Suprapubic skin (tissue), 4 donors: ENCODE measurements at regions not wholly inside any gene's neighbourhood (a gene's known extent, or its start where the extent isn't known, plus 50 kb on each side); places are given as distances from the start of the nearest gene placed in this dataset.

Experiments
- DNase-seq, 2 donors: peaks; one replicate each; pipeline ENCODE4 v3.0.0-alpha.2; 2019; ENCODE audit warnings: low spot score in 2 of 2
- H3K27ac ChIP-seq: fragments of 200-600 bp; sonication (generic); one replicate; pipeline ENCODE4 v1.5.1; 2019
- H3K27me3 ChIP-seq: fragments of 200-600 bp; sonication (generic); one replicate; pipeline ENCODE4 v1.5.1; 2019
- H3K36me3 ChIP-seq: fragments of 200-600 bp; sonication (generic); one replicate; pipeline ENCODE4 v1.5.1; 2019
- H3K4me1 ChIP-seq: fragments of 200-600 bp; sonication (generic); one replicate; pipeline ENCODE4 v1.5.1; 2019
- H3K4me3 ChIP-seq: fragments of 200-600 bp; sonication (generic); one replicate; pipeline ENCODE4 v1.5.1; 2019; ENCODE audit warnings: mild to moderate bottlenecking
- H3K9me3 ChIP-seq: fragments of 200-600 bp; sonication (generic); one replicate; pipeline ENCODE4 v1.5.1; 2019
- EP300 ChIP-seq: sonication (generic); formaldehyde crosslinking; IDR thresholded peaks from one replicate; pipeline ENCODE4 v1.6.1; 2017; ENCODE audit warnings: antibody characterized with exemption
- POLR2A ChIP-seq, 2 donors: fragments of 450-650 bp; IDR thresholded peaks; one replicate each; pipeline ENCODE4 v1.6.1; 2017; ENCODE audit warnings: antibody characterized with exemption in 2 of 2, mild to moderate bottlenecking in 2 of 2, moderate library complexity in 2 of 2
- POLR2AphosphoS5 ChIP-seq, 3 donors: sonication (generic); formaldehyde crosslinking; IDR thresholded peaks; one replicate each; pipeline ENCODE4 v1.6.1; 2017; ENCODE audit warnings: antibody characterized with exemption in 3 of 3
- WGBS: methylation state at CpG from one replicate; pipeline ENCODE4 v1.1.5; 2018; 5-methylcytosine and 5-hydroxymethylcytosine counted together
- TF ChIP-seq, protein P1 (sequence below), 2 donors: fragments of 200-600 bp in 1 of 2; fragments of 450-650 bp in 1 of 2; sonication (generic) in 1 of 2; IDR thresholded peaks; one replicate each; pipeline ENCODE4 v1.5.1; 2016 to 2019; ENCODE audit warnings: antibody characterized with exemption in 2 of 2, mild to moderate bottlenecking in 1 of 2, moderate library complexity in 1 of 2

- 68% methylated on average over 2 of the region's 2 CpGs for WGBS
- no peak for TF ChIP-seq POLR2AphosphoS5 (IDR thresholded peaks at IDR 0.05)
- no peak for TF ChIP-seq EP300
- no peak for TF ChIP-seq POLR2A (IDR thresholded peaks at IDR 0.05)
- TF ChIP-seq, protein P1, sequence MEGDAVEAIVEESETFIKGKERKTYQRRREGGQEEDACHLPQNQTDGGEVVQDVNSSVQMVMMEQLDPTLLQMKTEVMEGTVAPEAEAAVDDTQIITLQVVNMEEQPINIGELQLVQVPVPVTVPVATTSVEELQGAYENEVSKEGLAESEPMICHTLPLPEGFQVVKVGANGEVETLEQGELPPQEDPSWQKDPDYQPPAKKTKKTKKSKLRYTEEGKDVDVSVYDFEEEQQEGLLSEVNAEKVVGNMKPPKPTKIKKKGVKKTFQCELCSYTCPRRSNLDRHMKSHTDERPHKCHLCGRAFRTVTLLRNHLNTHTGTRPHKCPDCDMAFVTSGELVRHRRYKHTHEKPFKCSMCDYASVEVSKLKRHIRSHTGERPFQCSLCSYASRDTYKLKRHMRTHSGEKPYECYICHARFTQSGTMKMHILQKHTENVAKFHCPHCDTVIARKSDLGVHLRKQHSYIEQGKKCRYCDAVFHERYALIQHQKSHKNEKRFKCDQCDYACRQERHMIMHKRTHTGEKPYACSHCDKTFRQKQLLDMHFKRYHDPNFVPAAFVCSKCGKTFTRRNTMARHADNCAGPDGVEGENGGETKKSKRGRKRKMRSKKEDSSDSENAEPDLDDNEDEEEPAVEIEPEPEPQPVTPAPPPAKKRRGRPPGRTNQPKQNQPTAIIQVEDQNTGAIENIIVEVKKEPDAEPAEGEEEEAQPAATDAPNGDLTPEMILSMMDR (IDR thresholded peaks at IDR 0.05): no peak
- Histone ChIP-seq H3K27ac (no peak overlapping the region), H3K4me1 (no peaks in the 10 kb centered on the region), H3K9me3 (no peaks in the 10 kb centered on the region), H3K4me3 (no peak overlapping the region), H3K36me3 (no peaks in the 10 kb centered on the region), H3K27me3 (no peaks in the 10 kb centered on the region)
- no peak for DNase-seq
Measured at GRCh38 chr3:70880421-70880820, 568.0 kb upstream of the MDFIC2 start.

DNA sequence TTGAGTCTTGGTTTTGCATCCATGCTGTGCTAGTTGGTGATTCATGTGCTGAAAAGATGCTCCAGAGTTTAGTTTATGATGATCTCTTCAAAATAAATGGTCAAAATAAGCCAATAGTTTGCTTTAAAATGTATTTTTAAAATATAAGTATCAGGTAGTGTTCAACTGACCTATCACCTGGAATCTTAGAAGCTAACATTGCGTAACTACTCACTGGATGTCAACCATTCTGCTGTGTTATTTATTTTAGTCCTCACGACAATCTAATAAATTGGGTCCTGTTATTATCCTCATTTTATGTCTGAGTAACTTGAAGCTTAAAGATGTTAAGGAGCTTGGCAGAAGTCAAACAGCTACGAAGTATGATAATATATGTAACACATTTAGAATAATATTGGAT, 563.7 kb upstream of the MDFIC2 start:
- H3K27ac ChIP-seq: no peak overlapping the region
- H3K27me3 ChIP-seq: no peaks in the 10 kb centered on the region
- no peak overlapping the region for H3K4me3 ChIP-seq
- H3K9me3 ChIP-seq: peaks cover 2% of the 10 kb centered on the region
- 89% methylated on average over 3 of the region's 3 CpGs for WGBS
- no peak for DNase-seq
- TF ChIP-seq POLR2A (IDR thresholded peaks at IDR 0.05) (no peak), EP300 (no peak), POLR2AphosphoS5 (IDR thresholded peaks at IDR 0.05) (no peak)
- TF ChIP-seq, protein P1 (IDR thresholded peaks at IDR 0.05): no peak
- no peaks in the 10 kb centered on the region for H3K36me3 ChIP-seq
- H3K4me1 ChIP-seq: no peaks in the 10 kb centered on the region

DNA sequence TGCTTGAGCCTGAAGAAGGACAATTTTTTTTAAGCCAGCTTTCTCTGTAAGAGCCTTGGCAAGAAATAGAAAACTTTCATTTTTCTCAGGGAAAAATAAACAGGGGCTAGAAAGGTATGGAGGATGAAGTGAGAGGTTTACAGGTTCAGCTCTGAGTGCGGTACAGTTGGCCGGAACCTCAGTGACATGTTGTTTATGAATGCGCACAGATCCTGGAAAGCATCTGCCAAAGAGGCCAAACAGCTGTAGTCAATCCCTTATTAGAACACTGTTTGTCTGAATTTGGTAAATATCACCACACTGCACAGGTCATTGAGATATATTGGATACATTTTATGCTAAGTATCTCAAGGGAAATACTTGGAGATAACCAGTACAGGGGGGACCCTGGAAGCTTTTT, 561.8 kb upstream of the MDFIC2 start:
- peaks cover 5% of the 10 kb centered on the region for H3K9me3 ChIP-seq
- WGBS: 94% methylated on average over 3 of the region's 3 CpGs
- no peak for DNase-seq
- no peak overlapping the region for H3K4me3 ChIP-seq
- H3K27me3 ChIP-seq: no peaks in the 10 kb centered on the region
- H3K4me1 ChIP-seq: no peaks in the 10 kb centered on the region
- no peak for TF ChIP-seq POLR2A (IDR thresholded peaks at IDR 0.05)
- TF ChIP-seq POLR2AphosphoS5 (IDR thresholded peaks at IDR 0.05): no peak
- TF ChIP-seq EP300: no peak
- TF ChIP-seq, protein P1 (IDR thresholded peaks at IDR 0.05): no peak
- no peaks in the 10 kb centered on the region for H3K36me3 ChIP-seq
- no peak overlapping the region for H3K27ac ChIP-seq

GRCh38 chr3:70873686-70874085, 561.2 kb upstream of the MDFIC2 start:
- WGBS: 88% methylated on average over 5 of the region's 5 CpGs
- H3K27ac ChIP-seq: no peak overlapping the region
- H3K4me1 ChIP-seq: no peaks in the 10 kb centered on the region
- TF ChIP-seq POLR2AphosphoS5 (IDR thresholded peaks at IDR 0.05): no peak
- no peak for TF ChIP-seq POLR2A (IDR thresholded peaks at IDR 0.05)
- peaks cover 5% of the 10 kb centered on the region for H3K9me3 ChIP-seq
- H3K27me3 ChIP-seq: no peaks in the 10 kb centered on the region
- DNase-seq: no peak
- H3K4me3 ChIP-seq: no peak overlapping the region
- H3K36me3 ChIP-seq: no peaks in the 10 kb centered on the region

DNA sequence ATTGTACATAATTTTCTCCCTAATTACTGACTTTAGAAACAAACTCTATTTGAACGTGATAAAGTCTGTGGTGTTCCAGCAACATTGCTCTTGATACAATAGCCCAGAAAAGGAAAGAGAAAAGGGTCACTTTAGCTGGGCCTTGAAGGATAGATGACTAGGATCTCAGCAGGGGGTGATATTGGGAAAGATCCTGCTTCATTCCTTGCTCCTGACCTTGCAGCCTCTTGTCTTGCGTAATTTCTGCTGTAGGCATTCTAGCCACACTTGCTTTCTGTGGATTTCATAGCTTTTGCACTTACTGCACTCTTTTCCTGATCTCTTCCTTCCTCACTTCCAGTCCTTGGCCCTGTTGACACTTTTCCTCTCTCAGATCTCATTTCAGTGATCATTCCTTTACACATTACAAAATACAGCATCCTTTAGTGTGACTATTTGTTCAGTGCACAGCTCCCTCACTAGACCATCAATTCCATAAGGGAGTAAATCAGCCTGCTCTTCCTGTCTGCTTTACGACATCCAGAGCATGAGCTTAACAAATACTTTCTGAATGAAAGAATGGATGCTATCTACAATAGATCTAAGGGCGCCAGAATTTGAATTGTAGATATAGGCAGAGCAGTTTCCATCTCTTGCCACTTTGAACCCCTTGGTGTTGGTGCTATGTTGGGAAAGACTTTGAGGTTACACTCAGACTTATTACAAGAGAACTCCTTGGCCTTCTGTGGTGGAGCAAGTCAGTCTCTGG, 559.6 kb upstream of the MDFIC2 start:
- DNase-seq: no peak
- H3K9me3 ChIP-seq: peaks cover 5% of the 10 kb centered on the region
- no peak overlapping the region for H3K27ac ChIP-seq
- H3K4me3 ChIP-seq: no peak overlapping the region
- no peaks in the 10 kb centered on the region for H3K36me3 ChIP-seq
- 87% methylated on average over 4 of the region's 4 CpGs for WGBS
- H3K27me3 ChIP-seq: no peaks in the 10 kb centered on the region
- TF ChIP-seq POLR2A (IDR thresholded peaks at IDR 0.05) (no peak), EP300 (no peak)
- no peaks in the 10 kb centered on the region for H3K4me1 ChIP-seq

- Histone ChIP-seq H3K9me3 (peaks cover 5% of the 10 kb centered on the region), H3K27ac (no peak overlapping the region), H3K36me3 (no peaks in the 10 kb centered on the region), H3K27me3 (no peaks in the 10 kb centered on the region), H3K4me3 (no peak overlapping the region), H3K4me1 (no peaks in the 10 kb centered on the region)
- TF ChIP-seq, protein P1 (IDR thresholded peaks at IDR 0.05): no peak
- TF ChIP-seq EP300 (no peak), POLR2AphosphoS5 (IDR thresholded peaks at IDR 0.05) (no peak), POLR2A (IDR thresholded peaks at IDR 0.05) (no peak)
- DNase-seq: no peak
Measured at GRCh38 chr3:70870576-70870975, 558.1 kb upstream of the MDFIC2 start.
